ENCODE measurements at regions not wholly inside any gene's neighbourhood (a gene's known extent, or its start where the extent isn't known, plus 50 kb on each side); places are given as distances from the start of the nearest gene placed in this dataset.

- TF ChIP-seq CTCF (IDR thresholded peaks at IDR 0.05) (no peak), SIN3A (IDR thresholded peaks at IDR 0.05; ENCODE audit: borderline replicate concordance, insufficient read depth, low read depth, low read length) (no peak), POLR2AphosphoS5 (IDR thresholded peaks at IDR 0.05; ENCODE audit: low read depth, low read length) (no peak), REST (IDR thresholded peaks at IDR 0.05; ENCODE audit: insufficient read depth in 1 of 2, low read depth in 2 of 2, low read length in 1 of 2) (no peak)
Measured at GRCh38 chr3:124116906-124117305, 125.0 kb upstream of the ROPN1 start.
